ENCODE measurements at regions not wholly inside any gene's neighbourhood (a gene's known extent, or its start where the extent isn't known, plus 50 kb on each side); places are given as distances from the start of the nearest gene placed in this dataset.

- DNase-seq (ENCODE audit: low read depth): no peak
Observed at GRCh38 chr4:1479454-1479853, 73.2 kb upstream of the NKX1-1 start.

GRCh38 chr4:1478766-1479355 lies 72.6 kb upstream of the NKX1-1 start:
- no peak for DNase-seq (ENCODE audit: low read depth)

GRCh38 chr4:1477045-1477840 lies 71.0 kb upstream of the NKX1-1 start:
- no peak for DNase-seq (ENCODE audit: low read depth)

GRCh38 chr4:1476140-1476513 lies 69.9 kb upstream of the NKX1-1 start:
- DNase-seq (ENCODE audit: low read depth): no peak

- no peak for DNase-seq (ENCODE audit: low read depth)
Observed at GRCh38 chr4:1475277-1476139, 69.3 kb upstream of the NKX1-1 start.

- no peak for DNase-seq (ENCODE audit: low read depth)
Observed at GRCh38 chr4:1474126-1475090, 68.2 kb upstream of the NKX1-1 start.

- DNase-seq (ENCODE audit: low read depth): no peak
Observed at GRCh38 chr4:1473718-1474117, 67.5 kb upstream of the NKX1-1 start.

GRCh38 chr4:1472911-1473518 lies 66.8 kb upstream of the NKX1-1 start:
- no peak for DNase-seq (ENCODE audit: low read depth)

- DNase-seq (ENCODE audit: low read depth): no peak
Observed at GRCh38 chr4:1472148-1472797, 66.0 kb upstream of the NKX1-1 start.

- no peak for DNase-seq (ENCODE audit: low read depth)
Observed at GRCh38 chr4:1471443-1472147, 65.4 kb upstream of the NKX1-1 start.

GRCh38 chr4:1470816-1471442 lies 64.7 kb upstream of the NKX1-1 start:
- DNase-seq (ENCODE audit: low read depth): no peak

GRCh38 chr4:1470393-1470670 lies 64.1 kb upstream of the NKX1-1 start:
- DNase-seq (ENCODE audit: low read depth): no peak

GRCh38 chr4:1469607-1470392 lies 63.6 kb upstream of the NKX1-1 start:
- no peak for DNase-seq (ENCODE audit: low read depth)

GRCh38 chr4:1469043-1469442 lies 62.8 kb upstream of the NKX1-1 start:
- DNase-seq (ENCODE audit: low read depth): no peak

- DNase-seq (ENCODE audit: low read depth): no peak
Observed at GRCh38 chr4:1467581-1468458, 61.6 kb upstream of the NKX1-1 start.

- DNase-seq (ENCODE audit: low read depth): no peak
Observed at GRCh38 chr4:1466863-1467165, 60.6 kb upstream of the NKX1-1 start.

GRCh38 chr4:1466034-1466862 lies 60.0 kb upstream of the NKX1-1 start:
- DNase-seq (ENCODE audit: low read depth): no peak
